Loucy (cell line): ENCODE measurements at regions not wholly inside any gene's neighbourhood (a gene's known extent, or its start where the extent isn't known, plus 50 kb on each side); places are given as distances from the start of the nearest gene placed in this dataset.
"Not testable (repeated sequence)": the region's sequence is repeated elsewhere in the genome, so short reads cannot be mapped to it uniquely, and the experiment has no call there.

ENCODE experiments used
- H2AFZ ChIP-seq: fragments of 200-600 bp; sonication (generic); 2 replicates; pipeline ENCODE4 v1.6.0; 2016; ENCODE audit warnings: antibody characterized with exemption, mild to moderate bottlenecking, low read length, moderate library complexity
- H3F3A ChIP-seq: fragments of 200-600 bp; 2 replicates; pipeline ENCODE4 v1.6.0; 2016; ENCODE audit warnings: antibody characterized with exemption, low read depth, mild to moderate bottlenecking
- H3K27me3 ChIP-seq: fragments of 200-600 bp; sonication (generic); 2 replicates; pipeline ENCODE4 v1.6.1; 2014; ENCODE audit warnings: low read length, mild to moderate bottlenecking; ENCODE audit not compliant: insufficient read depth, poor library complexity, severe bottlenecking
- H3K36me3 ChIP-seq: fragments of 200-600 bp; sonication (generic); 2 replicates; pipeline ENCODE4 v1.6.1; 2016; ENCODE audit warnings: low read length; ENCODE audit not compliant: insufficient read depth
- H3K4me1 ChIP-seq: fragments of 200-600 bp; sonication (generic); 2 replicates; pipeline ENCODE4 v1.5.1; 2014; ENCODE audit warnings: low read length, mild to moderate bottlenecking; ENCODE audit not compliant: insufficient read depth, poor library complexity, severe bottlenecking
- H3K4me2 ChIP-seq: fragments of 200-600 bp; sonication (generic); 2 replicates; pipeline ENCODE4 v1.6.0; 2014; ENCODE audit warnings: antibody characterized with exemption, low read length, low read depth, mild to moderate bottlenecking; ENCODE audit not compliant: poor library complexity, severe bottlenecking
- H3K4me3 ChIP-seq: fragments of 200-600 bp; sonication (generic); 2 replicates; pipeline ENCODE4 v1.5.1; 2014; ENCODE audit warnings: low read length, mild to moderate bottlenecking, mixed read lengths; ENCODE audit not compliant: poor library complexity, severe bottlenecking
- H3K79me2 ChIP-seq: fragments of 200-600 bp; sonication (generic); 2 replicates; pipeline ENCODE4 v1.6.1; 2014; ENCODE audit warnings: low read length; ENCODE audit not compliant: insufficient read depth
- H3K9ac ChIP-seq: fragments of 200-600 bp; sonication (generic); 2 replicates; pipeline ENCODE4 v1.6.0; 2014; ENCODE audit warnings: mild to moderate bottlenecking, low read depth, low read length, moderate library complexity; ENCODE audit not compliant: poor library complexity, severe bottlenecking
- H3K9me2 ChIP-seq: fragments of 200-600 bp; sonication (generic); replicated peaks from 2 replicates; pipeline ENCODE4 v1.6.1; 2016; ENCODE audit warnings: low read depth, low read length, mixed read lengths
- H3K9me3 ChIP-seq: fragments of 200-600 bp; sonication (generic); 2 replicates; pipeline ENCODE4 v1.6.1; 2014; ENCODE audit warnings: mild to moderate bottlenecking, antibody characterized with exemption, low read length, low read depth; ENCODE audit not compliant: insufficient read depth
- H4K20me1 ChIP-seq: fragments of 200-600 bp; sonication (generic); 2 replicates; pipeline ENCODE4 v1.6.0; 2014; ENCODE audit warnings: antibody characterized with exemption, low read length, mild to moderate bottlenecking; ENCODE audit not compliant: insufficient read depth, poor library complexity, severe bottlenecking
- CTCF ChIP-seq: fragments of 200-600 bp; sonication (generic); conservative IDR thresholded peaks from 2 replicates; pipeline ENCODE4 v1.5.1; 2014; ENCODE audit warnings: mild to moderate bottlenecking, antibody characterized with exemption, low read length
- EZH2phosphoT487 ChIP-seq: fragments of 200-600 bp; IDR thresholded peaks from 2 replicates; pipeline ENCODE4 v1.6.1; 2018; ENCODE audit warnings: antibody characterized with exemption, mild to moderate bottlenecking, moderate library complexity, borderline replicate concordance

DNA sequence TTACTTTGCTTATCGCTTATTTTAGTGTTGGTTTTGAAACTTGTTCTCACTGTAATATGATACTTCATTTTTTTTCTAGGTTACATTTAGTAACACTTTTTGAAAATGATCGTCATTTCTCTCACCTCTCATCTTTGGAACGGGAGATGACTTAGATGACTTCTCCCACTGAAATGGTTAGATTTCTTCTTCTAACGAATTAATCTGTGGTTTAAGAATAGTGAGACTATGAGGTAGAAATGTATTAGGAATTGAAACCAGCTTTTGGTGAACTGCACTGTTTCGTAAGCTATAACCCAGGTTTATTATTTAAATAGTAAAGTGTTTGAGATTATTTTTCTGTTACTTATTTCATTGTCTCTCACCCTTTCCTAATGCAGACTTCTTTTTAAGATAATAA, 93.7 kb downstream of the PRR15 start:
- no peaks in the 10 kb centered on the region for H3K27me3 ChIP-seq
- no peak overlapping the region for H3K4me3 ChIP-seq
- H3K4me1 ChIP-seq: no peaks in the 10 kb centered on the region
- H3F3A ChIP-seq: no peaks in the 10 kb centered on the region
- no peak overlapping the region for H2AFZ ChIP-seq
- H3K4me2 ChIP-seq: no peak overlapping the region
- no peaks in the 10 kb centered on the region for H3K9me3 ChIP-seq
- no peak overlapping the region for H3K9ac ChIP-seq
- peaks cover 11% of the 10 kb centered on the region; the same call in 1 of the 2 replicates for H3K79me2 ChIP-seq
- no peak for TF ChIP-seq CTCF
- no peak for TF ChIP-seq EZH2phosphoT487
- no peaks in the 10 kb centered on the region for H3K9me2 ChIP-seq
- H3K36me3 ChIP-seq: no peaks in the 10 kb centered on the region
- H4K20me1 ChIP-seq: no peaks in the 10 kb centered on the region

DNA sequence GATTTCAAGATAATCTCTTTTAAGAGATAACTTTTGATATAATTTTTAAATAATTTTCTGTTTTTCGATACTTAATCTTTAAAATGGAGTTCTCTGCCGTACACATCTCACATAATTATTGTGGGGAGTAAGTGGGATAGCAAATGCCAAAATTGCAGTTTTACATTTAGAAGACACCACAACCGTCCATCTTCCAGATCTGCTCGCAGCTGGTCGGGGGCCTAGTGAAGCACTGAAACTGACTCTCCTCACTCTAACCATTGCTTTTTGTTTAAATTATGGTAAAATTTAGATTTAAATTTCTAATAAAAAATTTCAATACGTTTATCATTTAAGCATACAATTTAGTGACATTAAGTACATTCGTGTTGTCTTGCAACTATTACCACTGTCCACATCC, 94.2 kb downstream of the PRR15 start:
- Histone ChIP-seq H3K9me3 (no peaks in the 10 kb centered on the region), H3K4me2 (no peak overlapping the region), H3K36me3 (no peaks in the 10 kb centered on the region), H3K27me3 (no peaks in the 10 kb centered on the region), H2AFZ (no peak overlapping the region), H3K9me2 (no peaks in the 10 kb centered on the region), H3K4me1 (no peaks in the 10 kb centered on the region), H3K79me2 (peaks cover 13% of the 10 kb centered on the region; the same call in 1 of the 2 replicates), H3K9ac (no peak overlapping the region), H4K20me1 (no peaks in the 10 kb centered on the region), H3F3A (no peaks in the 10 kb centered on the region), H3K4me3 (no peak overlapping the region)
- TF ChIP-seq CTCF: no peak

DNA sequence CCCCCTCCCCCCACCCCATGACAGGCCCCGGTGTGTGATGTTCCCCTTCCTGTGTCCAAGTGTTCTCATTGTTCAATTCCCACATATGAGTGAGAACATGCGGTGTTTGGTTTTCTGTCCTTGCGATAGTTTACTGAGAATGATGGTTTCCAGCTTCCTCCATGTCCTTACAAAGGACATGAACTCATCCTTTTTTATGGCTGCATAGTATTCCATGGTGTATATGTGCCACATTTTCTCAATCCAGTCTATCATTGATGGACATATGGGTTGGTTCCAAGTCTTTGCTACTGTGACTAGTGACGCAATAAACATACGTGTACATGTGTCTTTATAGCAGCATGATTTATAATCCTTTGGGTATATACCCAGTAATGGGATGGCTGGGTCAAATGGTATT, 95.6 kb downstream of the PRR15 start:
- not testable (repeated sequence) for H3K36me3 ChIP-seq, H2AFZ ChIP-seq, H3F3A ChIP-seq, H3K9me3 ChIP-seq, H3K4me3 ChIP-seq, H3K4me2 ChIP-seq, H3K27me3 ChIP-seq, H3K9me2 ChIP-seq, H3K9ac ChIP-seq, H4K20me1 ChIP-seq, H3K4me1 ChIP-seq
- peaks cover 18% of the 10 kb centered on the region; the same call in 1 of the 2 replicates for H3K79me2 ChIP-seq

DNA sequence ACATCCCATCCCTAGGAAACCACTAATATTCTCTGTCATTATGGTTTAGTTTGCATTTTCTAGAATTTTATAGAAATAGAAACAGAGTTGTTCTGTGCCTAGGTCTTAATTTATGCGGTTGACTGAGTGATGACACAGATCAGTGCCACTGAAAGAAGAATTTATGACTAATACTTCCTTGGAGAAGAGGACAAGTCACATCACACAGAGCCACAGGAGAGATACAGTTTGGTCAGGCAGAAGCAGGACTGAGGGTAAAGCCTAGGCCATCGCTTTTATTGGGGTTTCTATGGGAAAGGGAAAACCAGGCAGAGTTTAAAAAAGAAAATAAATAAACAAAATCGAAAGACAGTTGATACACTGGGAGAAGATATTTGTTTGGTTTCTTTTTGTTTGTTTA, 99.3 kb downstream of the PRR15 start:
- H3K9me2 ChIP-seq, H4K20me1 ChIP-seq, H3K36me3 ChIP-seq, H3K9ac ChIP-seq, H3K9me3 ChIP-seq, H3K4me3 ChIP-seq, H3K4me2 ChIP-seq, H2AFZ ChIP-seq, H3K27me3 ChIP-seq, H3F3A ChIP-seq, H3K4me1 ChIP-seq: not testable (repeated sequence)
- peaks cover 14% of the 10 kb centered on the region; the same call in 1 of the 2 replicates for H3K79me2 ChIP-seq

DNA sequence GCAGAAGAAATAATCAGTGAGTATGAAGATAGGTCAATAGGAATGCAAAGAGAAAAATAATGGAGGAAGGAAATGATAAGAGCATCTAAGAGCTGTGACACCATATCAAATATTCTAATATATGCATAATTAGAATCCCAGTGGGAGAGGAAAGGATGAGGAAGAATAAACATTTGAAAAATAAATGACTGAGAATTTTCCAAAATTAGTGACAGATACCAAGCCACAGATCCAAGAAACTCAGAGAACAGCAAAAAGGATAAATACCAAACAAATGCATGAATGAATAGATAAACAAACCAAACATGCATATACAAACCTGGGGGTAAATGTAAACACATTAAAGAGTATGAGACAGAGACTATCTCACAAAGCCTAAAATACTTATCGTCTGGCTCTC, 101.4 kb downstream of the PRR15 start:
- not testable (repeated sequence) for H2AFZ ChIP-seq, H3K4me2 ChIP-seq, H3K4me1 ChIP-seq, H3K4me3 ChIP-seq, H3K36me3 ChIP-seq, H3K9me3 ChIP-seq, H3K9me2 ChIP-seq, H4K20me1 ChIP-seq, H3K9ac ChIP-seq, H3K27me3 ChIP-seq, H3F3A ChIP-seq
- H3K79me2 ChIP-seq: peaks cover 13% of the 10 kb centered on the region; the same call in 1 of the 2 replicates

- H4K20me1 ChIP-seq, H3K4me3 ChIP-seq, H3F3A ChIP-seq, H3K27me3 ChIP-seq, H2AFZ ChIP-seq, H3K36me3 ChIP-seq, H3K9ac ChIP-seq, H3K9me2 ChIP-seq, H3K4me1 ChIP-seq, H3K4me2 ChIP-seq, H3K9me3 ChIP-seq: not testable (repeated sequence)
- peaks cover 19% of the 10 kb centered on the region; the same call in 1 of the 2 replicates for H3K79me2 ChIP-seq
Measured at GRCh38 chr7:29667096-29667669, 103.5 kb downstream of the PRR15 start.
